Adrenal gland (tissue), 9 donors: ENCODE measurements at regions not wholly inside any gene's neighbourhood (a gene's known extent, or its start where the extent isn't known, plus 50 kb on each side); places are given as distances from the start of the nearest gene placed in this dataset.

Experiments used
- DNase-seq, 7 donors: peaks; one replicate each; pipeline ENCODE4 v3.0.0-alpha.2; 2019 to 2020
- H3K27ac ChIP-seq, 5 donors: fragments of 200-600 bp; sonication (generic) in 4 of 5; 1 replicate in 3 of 5; 2 replicates in 2 of 5; pipeline versions ENCODE4 v1.5.1 to v1.8.0; 2016 to 2020; ENCODE audit warnings: mild to moderate bottlenecking in 1 of 5
- H3K27me3 ChIP-seq: fragments of 200-600 bp; 2 replicates; pipeline ENCODE4 v1.8.0; 2021
- H3K36me3 ChIP-seq, 2 donors: fragments of 200-600 bp; replicated peaks in 1 of 2; 1 replicate in 1 of 2; 2 replicates in 1 of 2; pipeline versions ENCODE4 v1.5.1 to v1.8.0; 2018 to 2022
- H3K4me1 ChIP-seq, 2 donors: fragments of 200-600 bp; replicated peaks in 1 of 2; 1 replicate in 1 of 2; 2 replicates in 1 of 2; pipeline versions ENCODE4 v1.5.1 to v1.8.0; 2018 to 2021
- H3K4me3 ChIP-seq, 4 donors: fragments of 200-600 bp; sonication (generic) in 3 of 4; one replicate each; pipeline ENCODE4 v1.5.1; 2016 to 2018
- H3K9me3 ChIP-seq, 3 donors: fragments of 200-600 bp; sonication (generic) in 1 of 3; replicated peaks in 1 of 3; 1 replicate in 2 of 3; 2 replicates in 1 of 3; pipeline versions ENCODE4 v1.5.1 to v1.8.0; 2016 to 2021
- POLR2A ChIP-seq, 2 donors: fragments of 450-650 bp; IDR thresholded peaks; one replicate each; pipeline ENCODE4 v1.6.1; 2017; ENCODE audit warnings: antibody characterized with exemption in 2 of 2, mild to moderate bottlenecking in 2 of 2, moderate library complexity in 1 of 2
- WGBS, 4 donors: extraction: QIAGEN DNeasy Blood & Tissue Kit in 2 of 4; methylation state at CpG; one replicate each; pipeline versions ENCODE4 v1.1.5 to v1.1.7; 2013 to 2017; 5-methylcytosine and 5-hydroxymethylcytosine counted together
- intact Hi-C, 2 donors: fragments of 100-400 bp; cut with DNase I; formaldehyde crosslinking; loops; one replicate each; pipeline versions ENCODE4 v1.14.1 to v1.15.0; 2022 to 2023
- TF ChIP-seq, protein P1 (sequence below), 6 experiments: fragments of 450-650 bp in 4 of 6; fragments of 200-600 bp in 2 of 6; sonication (generic) in 1 of 6; IDR thresholded peaks; 1 replicate in 5 of 6; 2 replicates in 1 of 6; pipeline versions ENCODE4 v1.5.1 to v1.8.0; 2016 to 2021; ENCODE audit warnings: antibody characterized with exemption in 6 of 6, mild to moderate bottlenecking in 2 of 6, moderate library complexity in 1 of 6
- donor health status: healthy with polysubstance abuse.
- donor health status: Bipolar disorder and iron deficiency.
- donor health status: DM: yes; HTN: yes; CAD: no.
- donor health status: DM: no; HTN: no; CAD: no.
- donor health status: DM: no; HTN: no; CAD: no.

DNA sequence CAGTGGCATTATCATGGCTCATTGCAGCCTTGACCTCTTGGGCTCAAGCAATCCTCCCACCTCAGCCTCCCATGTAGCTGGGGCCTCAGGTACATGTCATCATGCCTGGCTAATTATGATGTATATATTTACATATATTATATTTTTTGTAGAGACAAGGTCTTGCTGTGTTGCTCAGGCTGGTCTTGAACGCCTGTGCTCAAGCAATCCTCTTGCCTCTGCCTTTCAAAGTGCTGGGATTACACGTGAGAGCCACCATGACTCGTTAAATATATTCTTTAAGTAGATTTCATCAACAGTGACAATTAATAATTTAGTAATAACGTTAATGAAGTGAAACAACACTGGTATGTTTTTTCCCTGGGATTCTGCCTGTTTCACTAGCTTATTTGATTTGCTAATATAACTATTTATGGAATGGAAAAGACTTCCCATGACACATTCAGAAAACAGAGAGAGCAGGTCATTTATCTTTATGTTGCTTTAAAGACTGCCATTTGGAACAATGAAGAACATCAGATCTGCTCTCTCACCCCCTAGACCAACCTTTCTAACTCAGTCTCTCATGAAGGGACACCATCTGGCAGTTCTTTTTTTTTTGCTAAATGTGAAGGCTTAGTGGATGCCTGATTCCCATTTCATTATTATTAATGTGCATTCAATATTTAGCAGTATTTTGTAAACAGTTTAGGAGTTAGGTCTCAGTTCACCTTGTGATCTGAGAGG is 295.6 kb downstream of the KIF4B start:
- no peak overlapping the region for H3K27ac ChIP-seq
- H3K4me1 ChIP-seq, result no peaks in the 10 kb centered on the region
- no peak for TF ChIP-seq POLR2A (IDR thresholded peaks at IDR 0.05)
- TF ChIP-seq, protein P1, sequence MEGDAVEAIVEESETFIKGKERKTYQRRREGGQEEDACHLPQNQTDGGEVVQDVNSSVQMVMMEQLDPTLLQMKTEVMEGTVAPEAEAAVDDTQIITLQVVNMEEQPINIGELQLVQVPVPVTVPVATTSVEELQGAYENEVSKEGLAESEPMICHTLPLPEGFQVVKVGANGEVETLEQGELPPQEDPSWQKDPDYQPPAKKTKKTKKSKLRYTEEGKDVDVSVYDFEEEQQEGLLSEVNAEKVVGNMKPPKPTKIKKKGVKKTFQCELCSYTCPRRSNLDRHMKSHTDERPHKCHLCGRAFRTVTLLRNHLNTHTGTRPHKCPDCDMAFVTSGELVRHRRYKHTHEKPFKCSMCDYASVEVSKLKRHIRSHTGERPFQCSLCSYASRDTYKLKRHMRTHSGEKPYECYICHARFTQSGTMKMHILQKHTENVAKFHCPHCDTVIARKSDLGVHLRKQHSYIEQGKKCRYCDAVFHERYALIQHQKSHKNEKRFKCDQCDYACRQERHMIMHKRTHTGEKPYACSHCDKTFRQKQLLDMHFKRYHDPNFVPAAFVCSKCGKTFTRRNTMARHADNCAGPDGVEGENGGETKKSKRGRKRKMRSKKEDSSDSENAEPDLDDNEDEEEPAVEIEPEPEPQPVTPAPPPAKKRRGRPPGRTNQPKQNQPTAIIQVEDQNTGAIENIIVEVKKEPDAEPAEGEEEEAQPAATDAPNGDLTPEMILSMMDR (IDR thresholded peaks at IDR 0.05), result no peak
- intact Hi-C loops, result no loop called here
- no peaks in the 10 kb centered on the region for H3K27me3 ChIP-seq
- H3K36me3 ChIP-seq, result no peaks in the 10 kb centered on the region
- no peak for DNase-seq
- 57 to 65% (median 58%) methylated on average over 4 of the region's 4 CpGs for WGBS, 4 donors
- H3K4me3 ChIP-seq, result no peak overlapping the region
- H3K9me3 ChIP-seq, result no peaks in the 10 kb centered on the region

GRCh38 chr5:155311721-155312120 is 298.2 kb downstream of the KIF4B start:
- DNase-seq, result no peak
- H3K4me1 ChIP-seq, result no peaks in the 10 kb centered on the region
- H3K27ac ChIP-seq, result no peak overlapping the region
- TF ChIP-seq, protein P1 (IDR thresholded peaks at IDR 0.05), result no peak
- TF ChIP-seq POLR2A (IDR thresholded peaks at IDR 0.05), result no peak
- no peaks in the 10 kb centered on the region for H3K27me3 ChIP-seq
- H3K9me3 ChIP-seq, result no peaks in the 10 kb centered on the region
- intact Hi-C loops, result no loop called here
- WGBS, 4 donors, result 64 to 92% (median 77%) methylated on average over 1 of the region's 1 CpG
- no peak overlapping the region for H3K4me3 ChIP-seq
- H3K36me3 ChIP-seq, result no peaks in the 10 kb centered on the region

DNA sequence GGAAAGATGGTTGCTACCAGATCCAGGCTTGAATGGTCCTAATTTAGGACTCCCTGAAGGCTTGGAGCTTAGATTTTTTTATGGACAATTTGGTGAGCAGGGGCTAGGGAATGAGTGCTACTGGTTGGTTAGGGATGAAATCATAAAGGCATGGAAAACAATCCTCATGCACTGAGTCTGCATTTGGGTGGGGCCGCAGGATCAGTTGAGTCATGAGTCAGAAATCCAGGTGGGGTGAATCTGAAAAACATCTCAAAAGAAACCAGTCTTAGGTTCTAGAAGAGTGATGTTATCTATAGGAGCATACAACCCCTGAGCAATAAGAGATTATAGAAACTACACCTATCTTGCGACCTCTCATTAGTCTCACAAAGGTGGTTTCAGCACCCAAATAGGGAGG is 300.0 kb downstream of the KIF4B start:
- DNase-seq, result no peak
- no peak overlapping the region for H3K4me3 ChIP-seq
- no peaks in the 10 kb centered on the region for H3K27me3 ChIP-seq
- H3K4me1 ChIP-seq, result no peaks in the 10 kb centered on the region
- H3K9me3 ChIP-seq, result no peaks in the 10 kb centered on the region
- 91 to 100% (median 98%) methylated on average over 2 of the region's 2 CpGs for WGBS, 4 donors
- no peak overlapping the region for H3K27ac ChIP-seq
- intact Hi-C loops, result no loop called here
- no peaks in the 10 kb centered on the region for H3K36me3 ChIP-seq
- TF ChIP-seq, protein P1 (IDR thresholded peaks at IDR 0.05), result no peak
- TF ChIP-seq POLR2A (IDR thresholded peaks at IDR 0.05), result no peak

GRCh38 chr5:155316070-155316714 is 302.6 kb downstream of the KIF4B start:
- Histone ChIP-seq H3K4me3 (no peak overlapping the region), H3K27me3 (no peaks in the 10 kb centered on the region), H3K36me3 (no peaks in the 10 kb centered on the region), H3K27ac (no peak overlapping the region), H3K4me1 (no peaks in the 10 kb centered on the region), H3K9me3 (no peaks in the 10 kb centered on the region)
- WGBS, 4 donors, result 70 to 76% (median 75%) methylated on average over 12 of the region's 12 CpGs
- TF ChIP-seq POLR2A (IDR thresholded peaks at IDR 0.05), result no peak
- TF ChIP-seq, protein P1 (IDR thresholded peaks at IDR 0.05), result no peak
- no peak for DNase-seq
- intact Hi-C loops, result no loop called here
